ENCODE measurements at regions not wholly inside any gene's neighbourhood (a gene's known extent, or its start where the extent isn't known, plus 50 kb on each side); places are given as distances from the start of the nearest gene placed in this dataset.

DNA sequence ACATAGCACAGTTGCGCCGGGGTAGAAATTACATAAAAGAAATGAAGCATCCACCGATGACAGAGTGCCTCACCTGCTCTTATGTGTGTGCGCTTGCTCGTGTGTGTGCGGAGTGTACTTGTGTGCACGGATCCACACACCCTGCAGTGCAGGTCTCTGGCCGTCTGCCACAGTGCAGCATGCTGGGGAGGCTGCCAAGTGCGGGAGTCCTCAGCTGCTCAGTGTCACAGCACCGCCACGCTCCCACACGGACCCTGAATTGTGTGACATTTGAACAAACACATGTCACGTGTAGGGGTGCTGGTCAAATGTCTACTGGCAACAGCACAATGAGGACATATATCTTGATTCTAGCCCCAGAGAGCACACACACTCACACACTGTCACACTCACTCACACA, 243.0 kb upstream of the MYOCD start:
- H3K9me3 ChIP-seq (ENCODE audit: control insufficient read depth, insufficient read depth, low read depth, low read length) = no peaks in the 10 kb centered on the region
- DNase-seq (ENCODE audit: low read depth, low spot score) (no peak), ATAC-seq (no peak)
- H3K27ac ChIP-seq (ENCODE audit: low read length) = no peak overlapping the region
- H3K27me3 ChIP-seq (ENCODE audit: control insufficient read depth, insufficient read depth, low read length) = no peaks in the 10 kb centered on the region
- BruUV-seq (replicated peaks) = no TSS peak
- TF ChIP-seq TCF7L2 (IDR thresholded peaks at IDR 0.05; ENCODE audit: low read depth, low read length) = no peak
- TF ChIP-seq, protein P1, sequence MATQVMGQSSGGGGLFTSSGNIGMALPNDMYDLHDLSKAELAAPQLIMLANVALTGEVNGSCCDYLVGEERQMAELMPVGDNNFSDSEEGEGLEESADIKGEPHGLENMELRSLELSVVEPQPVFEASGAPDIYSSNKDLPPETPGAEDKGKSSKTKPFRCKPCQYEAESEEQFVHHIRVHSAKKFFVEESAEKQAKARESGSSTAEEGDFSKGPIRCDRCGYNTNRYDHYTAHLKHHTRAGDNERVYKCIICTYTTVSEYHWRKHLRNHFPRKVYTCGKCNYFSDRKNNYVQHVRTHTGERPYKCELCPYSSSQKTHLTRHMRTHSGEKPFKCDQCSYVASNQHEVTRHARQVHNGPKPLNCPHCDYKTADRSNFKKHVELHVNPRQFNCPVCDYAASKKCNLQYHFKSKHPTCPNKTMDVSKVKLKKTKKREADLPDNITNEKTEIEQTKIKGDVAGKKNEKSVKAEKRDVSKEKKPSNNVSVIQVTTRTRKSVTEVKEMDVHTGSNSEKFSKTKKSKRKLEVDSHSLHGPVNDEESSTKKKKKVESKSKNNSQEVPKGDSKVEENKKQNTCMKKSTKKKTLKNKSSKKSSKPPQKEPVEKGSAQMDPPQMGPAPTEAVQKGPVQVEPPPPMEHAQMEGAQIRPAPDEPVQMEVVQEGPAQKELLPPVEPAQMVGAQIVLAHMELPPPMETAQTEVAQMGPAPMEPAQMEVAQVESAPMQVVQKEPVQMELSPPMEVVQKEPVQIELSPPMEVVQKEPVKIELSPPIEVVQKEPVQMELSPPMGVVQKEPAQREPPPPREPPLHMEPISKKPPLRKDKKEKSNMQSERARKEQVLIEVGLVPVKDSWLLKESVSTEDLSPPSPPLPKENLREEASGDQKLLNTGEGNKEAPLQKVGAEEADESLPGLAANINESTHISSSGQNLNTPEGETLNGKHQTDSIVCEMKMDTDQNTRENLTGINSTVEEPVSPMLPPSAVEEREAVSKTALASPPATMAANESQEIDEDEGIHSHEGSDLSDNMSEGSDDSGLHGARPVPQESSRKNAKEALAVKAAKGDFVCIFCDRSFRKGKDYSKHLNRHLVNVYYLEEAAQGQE (IDR thresholded peaks at IDR 0.05; ENCODE audit: insufficient read depth in 1 of 2, low read depth in 2 of 2, low read length in 1 of 2) = no peak
- TF ChIP-seq SIN3A (IDR thresholded peaks at IDR 0.05; ENCODE audit: borderline replicate concordance, insufficient read depth, low read depth, low read length) = no peak
- TF ChIP-seq, protein P2, sequence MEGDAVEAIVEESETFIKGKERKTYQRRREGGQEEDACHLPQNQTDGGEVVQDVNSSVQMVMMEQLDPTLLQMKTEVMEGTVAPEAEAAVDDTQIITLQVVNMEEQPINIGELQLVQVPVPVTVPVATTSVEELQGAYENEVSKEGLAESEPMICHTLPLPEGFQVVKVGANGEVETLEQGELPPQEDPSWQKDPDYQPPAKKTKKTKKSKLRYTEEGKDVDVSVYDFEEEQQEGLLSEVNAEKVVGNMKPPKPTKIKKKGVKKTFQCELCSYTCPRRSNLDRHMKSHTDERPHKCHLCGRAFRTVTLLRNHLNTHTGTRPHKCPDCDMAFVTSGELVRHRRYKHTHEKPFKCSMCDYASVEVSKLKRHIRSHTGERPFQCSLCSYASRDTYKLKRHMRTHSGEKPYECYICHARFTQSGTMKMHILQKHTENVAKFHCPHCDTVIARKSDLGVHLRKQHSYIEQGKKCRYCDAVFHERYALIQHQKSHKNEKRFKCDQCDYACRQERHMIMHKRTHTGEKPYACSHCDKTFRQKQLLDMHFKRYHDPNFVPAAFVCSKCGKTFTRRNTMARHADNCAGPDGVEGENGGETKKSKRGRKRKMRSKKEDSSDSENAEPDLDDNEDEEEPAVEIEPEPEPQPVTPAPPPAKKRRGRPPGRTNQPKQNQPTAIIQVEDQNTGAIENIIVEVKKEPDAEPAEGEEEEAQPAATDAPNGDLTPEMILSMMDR (IDR thresholded peaks at IDR 0.05) = no peak
- TF ChIP-seq POLR2AphosphoS5 (IDR thresholded peaks at IDR 0.05; ENCODE audit: low read depth, low read length) = no peak
- H3K4me1 ChIP-seq (ENCODE audit: control insufficient read depth, insufficient read depth, low read length) = no peaks in the 10 kb centered on the region
- no peak overlapping the region for H3K4me3 ChIP-seq (ENCODE audit: low read depth in 2 of 2, low read length in 2 of 2)
- ChIA-PET POLR2A (no interaction called here), CTCF (no interaction called here)
- in situ Hi-C loops (cut with HindIII; ENCODE audit: low pct_unique_long_range_greater_than_20kb, low sequenced_read_pairs) = no loop called here
- intact Hi-C loops (cut with micrococcal nuclease; ENCODE audit: unreplicated experiment) = no loop called here
- no peaks in the 10 kb centered on the region for H3K36me3 ChIP-seq (ENCODE audit: control insufficient read depth, insufficient read depth, low read length)

DNA sequence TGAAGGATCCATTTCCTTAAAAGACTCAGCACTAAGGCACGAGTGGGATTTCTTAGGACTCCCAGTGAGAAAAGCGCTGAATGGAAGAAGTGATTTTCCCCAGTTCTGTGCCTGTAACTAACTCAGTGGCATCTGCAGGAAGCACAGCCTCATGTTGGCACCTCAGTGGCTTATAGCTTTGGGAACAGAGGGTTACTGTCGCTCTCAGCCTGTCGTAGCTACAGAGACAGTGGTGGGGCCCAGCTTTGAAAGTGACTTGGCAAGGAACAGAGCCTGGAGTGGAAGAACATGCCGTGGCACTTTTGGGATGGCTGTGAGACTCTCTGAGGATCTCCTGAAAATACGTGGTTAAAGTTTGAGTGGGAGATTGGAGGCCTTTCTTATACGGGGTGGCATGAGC, 242.4 kb upstream of the MYOCD start:
- no peak for ATAC-seq
- ChIA-PET CTCF (no interaction called here), POLR2A (no interaction called here)
- DNase-seq (ENCODE audit: low read depth, low spot score) = no peak
- Histone ChIP-seq H3K9me3 (ENCODE audit: control insufficient read depth, insufficient read depth, low read depth, low read length) (no peaks in the 10 kb centered on the region), H3K4me3 (ENCODE audit: low read depth in 2 of 2, low read length in 2 of 2) (no peak overlapping the region), H3K27me3 (ENCODE audit: control insufficient read depth, insufficient read depth, low read length) (no peaks in the 10 kb centered on the region), H3K36me3 (ENCODE audit: control insufficient read depth, insufficient read depth, low read length) (no peaks in the 10 kb centered on the region), H3K4me1 (ENCODE audit: control insufficient read depth, insufficient read depth, low read length) (no peaks in the 10 kb centered on the region), H3K27ac (ENCODE audit: low read length) (no peak overlapping the region)
- in situ Hi-C loops (cut with HindIII; ENCODE audit: low pct_unique_long_range_greater_than_20kb, low sequenced_read_pairs) = no loop called here
- no TSS peak for BruUV-seq (replicated peaks)
- TF ChIP-seq, protein P2 (IDR thresholded peaks at IDR 0.05) = no peak
- TF ChIP-seq SIN3A (IDR thresholded peaks at IDR 0.05; ENCODE audit: borderline replicate concordance, insufficient read depth, low read depth, low read length) = no peak
- no peak for TF ChIP-seq TCF7L2 (IDR thresholded peaks at IDR 0.05; ENCODE audit: low read depth, low read length)
- no peak for TF ChIP-seq POLR2AphosphoS5 (IDR thresholded peaks at IDR 0.05; ENCODE audit: low read depth, low read length)
- TF ChIP-seq, protein P1 (IDR thresholded peaks at IDR 0.05; ENCODE audit: insufficient read depth in 1 of 2, low read depth in 2 of 2, low read length in 1 of 2) = no peak
- intact Hi-C loops (cut with micrococcal nuclease; ENCODE audit: unreplicated experiment) = no loop called here
